ENCODE measurements at regions not wholly inside any gene's neighbourhood (a gene's known extent, or its start where the extent isn't known, plus 50 kb on each side); places are given as distances from the start of the nearest gene placed in this dataset.

GRCh38 chr10:3564346-3565002, 220.5 kb downstream of the KLF6 start:
- TF ChIP-seq CTCF (IDR thresholded peaks at IDR 0.05; ENCODE audit: low read depth, low read length) (no peak), POLR2A (IDR thresholded peaks at IDR 0.05; ENCODE audit: extremely low read depth, insufficient read length) (no peak), MAX (IDR thresholded peaks at IDR 0.05; ENCODE audit: low read depth, low read length) (no peak)
